ENCODE measurements at regions not wholly inside any gene's neighbourhood (a gene's known extent, or its start where the extent isn't known, plus 50 kb on each side); places are given as distances from the start of the nearest gene placed in this dataset.

DNA sequence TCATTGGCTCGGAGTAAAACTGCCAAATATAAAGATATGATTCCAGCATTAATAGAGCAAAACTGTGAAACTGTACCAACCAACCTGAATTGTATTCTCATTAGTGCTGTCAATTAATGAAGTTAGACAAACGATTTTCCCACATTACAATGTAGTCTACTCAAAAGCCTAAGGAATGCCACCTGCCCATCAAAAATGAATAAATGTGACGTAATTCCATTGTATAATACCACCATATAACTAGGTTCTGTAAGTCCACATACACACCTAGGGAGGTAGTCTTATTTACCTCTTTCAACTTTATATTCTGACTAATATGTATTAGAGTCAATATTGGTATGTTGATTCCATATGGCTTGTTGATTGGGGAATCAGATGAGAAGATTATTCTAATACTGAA, 76.2 kb downstream of the FAM76B start:
- no peaks in the 10 kb centered on the region for H3K9me3 ChIP-seq
- peaks cover 0 to 5% (median 0%) of the 10 kb centered on the region in 7 donors for H3K27me3 ChIP-seq
- no peak for ATAC-seq
- no peak for DNase-seq
- H3K4me3 ChIP-seq = no peak overlapping the region
- H3K4me1 ChIP-seq = peaks cover 0 to 9% (median 0%) of the 10 kb centered on the region in 9 donors
- intact Hi-C loops (cut with DNase I) = loop anchor here in 1 of 10 donors (10.0 kb wide), 1 partner anchor 51 kb away; no protein-coding TSS in a partner anchor
- no peaks in the 10 kb centered on the region for H3K36me3 ChIP-seq
- no peak overlapping the region for H3K27ac ChIP-seq
- WGBS, 2 donors = 85 to 87% methylated on average over 3 of the region's 3 CpGs
- TF ChIP-seq, protein P1, sequence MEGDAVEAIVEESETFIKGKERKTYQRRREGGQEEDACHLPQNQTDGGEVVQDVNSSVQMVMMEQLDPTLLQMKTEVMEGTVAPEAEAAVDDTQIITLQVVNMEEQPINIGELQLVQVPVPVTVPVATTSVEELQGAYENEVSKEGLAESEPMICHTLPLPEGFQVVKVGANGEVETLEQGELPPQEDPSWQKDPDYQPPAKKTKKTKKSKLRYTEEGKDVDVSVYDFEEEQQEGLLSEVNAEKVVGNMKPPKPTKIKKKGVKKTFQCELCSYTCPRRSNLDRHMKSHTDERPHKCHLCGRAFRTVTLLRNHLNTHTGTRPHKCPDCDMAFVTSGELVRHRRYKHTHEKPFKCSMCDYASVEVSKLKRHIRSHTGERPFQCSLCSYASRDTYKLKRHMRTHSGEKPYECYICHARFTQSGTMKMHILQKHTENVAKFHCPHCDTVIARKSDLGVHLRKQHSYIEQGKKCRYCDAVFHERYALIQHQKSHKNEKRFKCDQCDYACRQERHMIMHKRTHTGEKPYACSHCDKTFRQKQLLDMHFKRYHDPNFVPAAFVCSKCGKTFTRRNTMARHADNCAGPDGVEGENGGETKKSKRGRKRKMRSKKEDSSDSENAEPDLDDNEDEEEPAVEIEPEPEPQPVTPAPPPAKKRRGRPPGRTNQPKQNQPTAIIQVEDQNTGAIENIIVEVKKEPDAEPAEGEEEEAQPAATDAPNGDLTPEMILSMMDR (IDR thresholded peaks at IDR 0.05) = no peak

DNA sequence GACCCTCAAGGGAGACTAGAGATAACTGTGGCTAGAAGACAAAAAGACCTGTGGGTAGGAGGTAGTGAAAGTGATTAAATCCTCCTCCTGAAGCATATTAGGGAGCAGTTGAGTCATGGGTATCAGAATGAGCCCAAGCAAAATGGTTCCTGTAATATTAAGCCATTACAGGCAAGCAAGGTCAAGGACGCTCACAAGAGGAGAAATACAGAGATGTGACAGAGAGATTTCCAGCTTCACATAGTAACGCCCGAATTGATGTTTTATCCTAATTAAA, 77.7 kb downstream of the FAM76B start:
- H3K4me1 ChIP-seq = peaks cover 0 to 9% (median 0%) of the 10 kb centered on the region in 9 donors
- no peaks in the 10 kb centered on the region for H3K9me3 ChIP-seq
- ATAC-seq (no peak), DNase-seq (no peak)
- TF ChIP-seq, protein P1 (IDR thresholded peaks at IDR 0.05) = no peak
- peak overlapping the region in 2 of 10 donors; percentile 1 to 31 for H3K27ac ChIP-seq
- H3K4me3 ChIP-seq = no peak overlapping the region
- intact Hi-C loops (cut with DNase I) = loop anchor here in 1 of 10 donors (10.0 kb wide), 1 partner anchor 53 kb away; no protein-coding TSS in a partner anchor
- H3K27me3 ChIP-seq = peaks cover 0 to 5% (median 0%) of the 10 kb centered on the region in 7 donors
- WGBS, 2 donors = 89 to 95% methylated on average over 3 of the region's 3 CpGs
- no peaks in the 10 kb centered on the region for H3K36me3 ChIP-seq

DNA sequence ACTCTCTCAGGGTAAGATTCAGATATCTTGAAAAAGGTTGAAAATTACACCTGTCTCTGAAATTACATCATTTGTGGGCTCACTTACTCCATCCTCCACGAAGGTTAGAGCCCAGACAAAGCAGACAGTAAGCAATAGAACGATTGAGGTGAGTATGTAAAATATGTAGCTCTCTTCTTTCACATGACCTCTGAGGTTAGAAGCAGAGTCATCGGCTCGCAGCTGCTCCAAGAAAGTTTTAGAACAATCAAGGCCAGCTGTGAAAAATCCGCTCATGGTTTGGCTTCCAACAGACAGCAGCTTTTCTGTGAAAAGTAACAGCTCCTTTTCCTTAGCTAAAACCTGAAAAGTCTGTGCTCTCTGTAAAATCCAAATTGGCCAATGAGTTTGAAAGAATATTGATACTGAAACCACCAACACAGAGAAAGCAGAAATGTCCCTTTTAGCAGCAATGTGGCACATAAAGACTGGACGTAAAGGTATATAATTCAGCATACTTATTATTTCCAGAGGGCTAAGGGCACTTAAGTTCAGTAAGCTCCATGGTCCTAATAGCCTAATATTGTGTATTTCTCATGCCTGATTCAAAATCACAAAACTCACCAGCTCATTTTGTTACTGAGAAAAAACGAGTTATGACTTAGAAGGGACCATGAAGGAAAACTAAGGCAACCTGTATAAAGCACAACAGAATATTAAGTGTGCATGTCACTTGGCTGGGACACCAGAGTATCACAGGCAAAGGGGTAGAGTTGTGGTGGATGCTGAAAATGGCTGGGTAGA, 78.2 kb downstream of the FAM76B start:
- H3K27me3 ChIP-seq = peaks cover 0 to 5% (median 0%) of the 10 kb centered on the region in 7 donors
- H3K27ac ChIP-seq = peak overlapping the region in 2 of 10 donors; percentile 1 to 31
- no peak overlapping the region for H3K4me3 ChIP-seq
- 62 to 63% methylated on average over 7 of the region's 7 CpGs for WGBS, 2 donors
- no peaks in the 10 kb centered on the region for H3K36me3 ChIP-seq
- peaks cover 0 to 9% (median 0%) of the 10 kb centered on the region in 9 donors for H3K4me1 ChIP-seq
- no peaks in the 10 kb centered on the region for H3K9me3 ChIP-seq
- DNase-seq (peak in 1 of 2 donors; percentile 19), ATAC-seq (peak in 1 of 8 donors; percentile 38)
- intact Hi-C loops (cut with DNase I) = loop anchor here in 1 of 10 donors (10.0 kb wide), 1 partner anchor 53 kb away; no protein-coding TSS in a partner anchor
- TF ChIP-seq, protein P1 (IDR thresholded peaks at IDR 0.05) = no peak

DNA sequence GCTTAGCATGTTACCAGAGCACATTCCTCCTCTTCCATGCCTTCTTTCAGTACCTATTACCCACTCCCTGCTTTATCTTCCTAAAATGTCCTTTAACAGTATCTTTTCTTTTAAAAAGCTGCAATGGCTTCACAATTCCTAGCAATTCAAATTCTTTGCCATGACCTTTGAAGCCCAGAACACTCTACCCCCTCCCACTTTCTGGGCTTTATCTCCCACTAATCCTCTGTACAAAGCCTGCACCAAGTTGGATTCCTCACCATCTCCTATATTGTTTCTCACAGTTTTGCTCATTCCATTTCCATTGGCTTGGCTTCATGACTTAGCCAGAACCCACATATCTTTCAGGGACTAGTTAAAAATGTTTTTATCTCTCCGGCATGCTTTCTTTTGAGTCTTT, 80.9 kb downstream of the FAM76B start:
- H3K9me3 ChIP-seq = no peaks in the 10 kb centered on the region
- peaks cover 0 to 5% (median 0%) of the 10 kb centered on the region in 7 donors for H3K27me3 ChIP-seq
- intact Hi-C loops (cut with DNase I) = loop anchor here in 9 of 10 donors (5.0 to 10.0 kb wide), 9 partner anchors 54 to 644 kb away; partner anchors contain the start of genes SESN3 (in 7 of the 9) and SRSF8 (in 3 of the 9)
- no peak overlapping the region for H3K4me3 ChIP-seq
- no peak overlapping the region for H3K27ac ChIP-seq
- DNase-seq (no peak), ATAC-seq (no peak)
- H3K4me1 ChIP-seq = peaks cover 0 to 18% (median 10%) of the 10 kb centered on the region in 9 donors
- 98 to 99% methylated on average over 1 of the region's 1 CpG for whole genome bisulfite sequencing, 2 donors
- no peaks in the 10 kb centered on the region for H3K36me3 ChIP-seq
- TF ChIP-seq, protein P1 (IDR thresholded peaks at IDR 0.05) = no peak
